ENCODE measurements at regions not wholly inside any gene's neighbourhood (a gene's known extent, or its start where the extent isn't known, plus 50 kb on each side); places are given as distances from the start of the nearest gene placed in this dataset.

- no peak for TF ChIP-seq CTCF (conservative IDR thresholded peaks at IDR 0.05; ENCODE audit: low read depth, low read length)
- DNase-seq (ENCODE audit: low read depth) = no peak
- no peak overlapping the region for H3K4me3 ChIP-seq (ENCODE audit: low read depth, low read length)
Observed at GRCh38 chr9:38281917-38282316, 110.6 kb upstream of the ALDH1B1 start.

- no peak for DNase-seq (ENCODE audit: low read depth)
- no peak for TF ChIP-seq CTCF (conservative IDR thresholded peaks at IDR 0.05; ENCODE audit: low read depth, low read length)
- H3K4me3 ChIP-seq (ENCODE audit: low read depth, low read length) = no peak overlapping the region
Observed at GRCh38 chr9:38281196-38281595, 111.3 kb upstream of the ALDH1B1 start.

- no peak for TF ChIP-seq CTCF (conservative IDR thresholded peaks at IDR 0.05; ENCODE audit: low read depth, low read length)
- DNase-seq (ENCODE audit: low read depth) = no peak
- H3K4me3 ChIP-seq (ENCODE audit: low read depth, low read length) = no peak overlapping the region
Observed at GRCh38 chr9:38280251-38280800, 112.2 kb upstream of the ALDH1B1 start.

DNA sequence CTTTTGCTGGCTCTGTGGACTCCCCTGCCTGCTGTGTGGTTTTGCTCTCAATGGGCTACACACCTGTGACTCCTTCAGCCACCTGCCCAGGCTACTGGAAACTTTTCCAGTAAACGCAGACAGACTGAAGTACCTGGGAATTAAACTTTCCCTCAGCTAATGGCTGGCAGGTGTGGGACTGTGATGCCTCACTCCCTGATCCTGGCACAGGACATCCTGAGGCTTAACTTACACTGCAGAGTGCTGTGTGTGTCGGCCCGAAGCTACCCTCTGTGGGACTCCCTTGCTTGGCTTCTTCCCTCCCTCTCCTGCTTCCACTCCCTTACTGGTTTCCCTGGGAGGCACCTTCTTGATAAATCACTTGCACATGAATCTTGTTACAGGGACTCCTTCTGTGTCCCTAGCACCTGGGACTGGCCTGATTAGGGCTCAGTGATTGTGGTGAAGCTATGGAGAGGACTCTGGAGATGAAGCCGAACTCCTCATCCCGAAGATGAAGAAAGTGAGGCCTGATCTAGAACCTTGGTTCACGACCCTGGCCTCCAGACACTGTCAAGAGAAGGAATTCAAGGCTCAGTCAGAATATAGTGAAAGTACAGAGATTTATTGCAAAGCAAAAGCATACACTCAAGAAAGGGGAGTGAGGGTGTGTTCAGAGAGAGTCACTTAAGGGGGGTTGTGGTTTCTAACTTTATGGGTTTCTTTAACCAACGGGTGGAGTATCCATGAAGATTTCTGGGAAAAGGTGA is 113.4 kb upstream of the ALDH1B1 start:
- H3K4me3 ChIP-seq (ENCODE audit: low read depth, low read length) = no peak overlapping the region
- no peak for TF ChIP-seq CTCF (conservative IDR thresholded peaks at IDR 0.05; ENCODE audit: low read depth, low read length)
- no peak for DNase-seq (ENCODE audit: low read depth)

GRCh38 chr9:38278457-38278856 is 114.0 kb upstream of the ALDH1B1 start:
- H3K4me3 ChIP-seq (ENCODE audit: low read depth, low read length) = no peak overlapping the region
- DNase-seq (ENCODE audit: low read depth) = no peak
- TF ChIP-seq CTCF (conservative IDR thresholded peaks at IDR 0.05; ENCODE audit: low read depth, low read length) = no peak

DNA sequence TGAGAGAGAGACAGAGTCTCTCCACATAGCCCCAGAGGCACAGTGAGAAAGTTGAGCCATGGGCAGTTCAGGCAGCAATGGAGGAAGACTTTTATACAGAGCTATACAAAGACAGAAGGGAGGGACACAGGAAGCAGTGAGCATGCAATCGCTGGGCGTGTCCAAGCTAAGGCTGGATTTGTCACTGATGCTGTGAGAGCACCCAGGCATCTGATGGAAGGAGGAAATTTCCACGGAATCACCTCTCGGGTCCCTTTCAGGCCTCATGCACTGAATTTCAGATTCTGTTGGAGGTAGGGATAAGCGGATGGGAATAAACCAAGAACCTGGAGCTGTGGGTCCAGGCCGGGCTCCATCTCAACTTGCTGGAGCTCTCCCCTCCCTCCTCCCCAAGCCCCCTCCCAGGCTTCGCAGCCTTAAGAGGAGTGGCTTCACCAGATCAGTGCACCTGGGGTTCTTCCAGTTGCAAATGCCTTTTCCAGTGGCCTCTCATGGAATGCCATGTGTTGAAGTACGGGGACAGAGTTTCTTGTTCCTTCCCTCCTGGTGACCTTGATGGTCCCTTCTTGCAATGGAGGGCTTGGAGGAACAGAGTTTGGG is 114.8 kb upstream of the ALDH1B1 start:
- no peak for DNase-seq (ENCODE audit: low read depth)
- TF ChIP-seq CTCF (conservative IDR thresholded peaks at IDR 0.05; ENCODE audit: low read depth, low read length) = no peak
- H3K4me3 ChIP-seq (ENCODE audit: low read depth, low read length) = no peak overlapping the region

Data from choroid plexus epithelial cell (primary cell).